SK-N-SH (cell line): ENCODE measurements at regions not wholly inside any gene's neighbourhood (a gene's known extent, or its start where the extent isn't known, plus 50 kb on each side); places are given as distances from the start of the nearest gene placed in this dataset.

Source experiments
- CTCF ChIA-PET: fragments of 300-600, 350-600 bp; formaldehyde crosslinking; extraction: SDS; loops from one replicate; lab custom pipeline; 2021; lab: Yijun Ruan, JAX
- POLR2A ChIA-PET: fragments of 350-600 bp; sonication (Branson Sonifier 250); formaldehyde crosslinking; extraction: SDS; loops from one replicate; lab custom pipeline; 2020; ENCODE audit warnings: antibody characterized with exemption, inconsistent platforms; lab: Yijun Ruan, JAX
- DNase-seq: peaks from one replicate; pipeline ENCODE4 v3.0.0; 2012
- H2AFZ ChIP-seq: fragments of 200-600 bp; sonication (generic); 2 replicates; pipeline ENCODE4 v1.8.1; 2016; ENCODE audit warnings: antibody characterized with exemption, mild to moderate bottlenecking, low read depth
- H3F3A ChIP-seq: fragments of 200-600 bp; sonication (generic); replicated peaks from 2 replicates; pipeline ENCODE3; 2016; ENCODE audit warnings: antibody characterized with exemption, mild to moderate bottlenecking; ENCODE audit not compliant: insufficient read depth
- H3K27ac ChIP-seq, 2 experiments: fragments of 200-500 bp in 1 of 2; fragments of 200-600 bp in 1 of 2; sonication (Bioruptor generic) in 1 of 2; sonication (generic), shearing (Covaris generic) in 1 of 2; 2 replicates each; pipeline versions ENCODE4 v1.5.1 to v1.6.1; 2014 to 2016; ENCODE audit warnings: low read depth in 2 of 2, inconsistent platforms in 1 of 2, low read length in 1 of 2, mild to moderate bottlenecking in 1 of 2, mixed read lengths in 1 of 2
- H3K27me3 ChIP-seq: fragments of 200-600 bp; sonication (generic), shearing (Covaris generic); 2 replicates; pipeline ENCODE4 v1.6.1; 2016; ENCODE audit warnings: mixed run types; ENCODE audit not compliant: insufficient read depth
- H3K36me3 ChIP-seq, 2 experiments: fragments of 200-500 bp in 1 of 2; fragments of 200-600 bp in 1 of 2; sonication (Bioruptor generic) in 1 of 2; sonication (generic) in 1 of 2; replicated peaks in 1 of 2; 2 replicates each; pipeline versions ENCODE3 to v1.5.1; 2014 to 2016; ENCODE audit warnings: low read length in 1 of 2, mild to moderate bottlenecking in 1 of 2; ENCODE audit not compliant: insufficient read depth in 2 of 2, control insufficient read depth in 1 of 2
- H3K4me1 ChIP-seq, 2 experiments: fragments of 200-500 bp in 1 of 2; fragments of 200-600 bp in 1 of 2; sonication (Bioruptor generic) in 1 of 2; sonication (generic), shearing (Covaris generic) in 1 of 2; 2 replicates each; pipeline versions ENCODE4 v1.5.1 to v1.6.1; 2014 to 2016; ENCODE audit warnings: low read depth in 1 of 2, low read length in 1 of 2, mixed run types in 1 of 2; ENCODE audit not compliant: insufficient read depth in 2 of 2, control insufficient read depth in 1 of 2
- H3K4me2 ChIP-seq: fragments of 200-600 bp; sonication (generic), shearing (Covaris generic); 2 replicates; pipeline ENCODE4 v1.6.1; 2017; ENCODE audit warnings: mixed run types
- H3K4me3 ChIP-seq, 2 experiments: fragments of 200-500 bp in 1 of 2; fragments of 200-600 bp in 1 of 2; sonication (Bioruptor generic) in 1 of 2; sonication (generic), shearing (Covaris generic) in 1 of 2; 2 replicates each; pipeline versions ENCODE4 v1.5.1 to v1.8.1; 2014 to 2016; ENCODE audit warnings: low read depth in 2 of 2, inconsistent platforms in 1 of 2, low read length in 1 of 2, mild to moderate bottlenecking in 1 of 2, mixed read lengths in 1 of 2, moderate library complexity in 1 of 2
- H3K79me2 ChIP-seq: fragments of 200-600 bp; sonication (generic); 2 replicates; pipeline ENCODE4 v1.8.1; 2017; ENCODE audit warnings: mild to moderate bottlenecking; ENCODE audit not compliant: insufficient read depth
- H3K9ac ChIP-seq: fragments of 200-600 bp; sonication (generic); 2 replicates; pipeline ENCODE4 v1.6.1; 2017; ENCODE audit warnings: mixed run types
- H3K9me2 ChIP-seq: fragments of 200-600 bp; sonication (generic); 2 replicates; pipeline ENCODE4 v1.6.1; 2017; ENCODE audit warnings: mixed run types
- H3K9me3 ChIP-seq: fragments of 200-600 bp; sonication (generic); 2 replicates; pipeline ENCODE4 v1.6.1; 2017; ENCODE audit warnings: mixed run types, mild to moderate bottlenecking, moderate library complexity
- H4K20me1 ChIP-seq: fragments of 200-600 bp; sonication (generic); 2 replicates; pipeline ENCODE4 v1.6.1; 2017; ENCODE audit warnings: mild to moderate bottlenecking, mixed run types; ENCODE audit not compliant: insufficient read depth
- CHD2 ChIP-seq: fragments of 150-350 bp; IDR thresholded peaks from 2 replicates; pipeline ENCODE4 v1.6.1; 2018; ENCODE audit warnings: low read length; ENCODE audit not compliant: partially characterized antibody
- EP300 ChIP-seq, 2 experiments: IDR thresholded peaks; 2 replicates each; pipeline versions ENCODE4 v1.4.0 to v1.6.1; 2012; ENCODE audit warnings: borderline replicate concordance in 1 of 2, low read depth in 1 of 2, low read length in 1 of 2
- FOSL2 ChIP-seq: IDR thresholded peaks from 2 replicates; pipeline ENCODE4 v1.4.0; 2012; ENCODE audit warnings: low read depth, mild to moderate bottlenecking, moderate library complexity, borderline replicate concordance
- FOXM1 ChIP-seq: IDR thresholded peaks from 2 replicates; pipeline ENCODE4 v1.4.0; 2012; ENCODE audit warnings: low read depth, mild to moderate bottlenecking
- JUND ChIP-seq: IDR thresholded peaks from 2 replicates; pipeline ENCODE4 v1.4.0; 2012
- NRF1 ChIP-seq: IDR thresholded peaks from 2 replicates; pipeline ENCODE4 v1.6.1; 2012; ENCODE audit warnings: low read depth, mild to moderate bottlenecking, low read length
- RAD21 ChIP-seq: IDR thresholded peaks from 2 replicates; pipeline ENCODE4 v1.6.1; 2012; ENCODE audit warnings: mild to moderate bottlenecking, low read length
- RCOR1 ChIP-seq: fragments of 150-350 bp; IDR thresholded peaks from 2 replicates; pipeline ENCODE4 v1.6.1; 2017; ENCODE audit warnings: antibody characterized with exemption, low read length
- RXRA ChIP-seq: IDR thresholded peaks from 2 replicates; pipeline ENCODE4 v1.4.0; 2012; ENCODE audit warnings: low read depth, mild to moderate bottlenecking, borderline replicate concordance
- SMC3 ChIP-seq: IDR thresholded peaks from 2 replicates; pipeline ENCODE4 v1.6.1; 2012; ENCODE audit warnings: low read depth, low read length, improper control_type of control experiment
- TAF1 ChIP-seq: IDR thresholded peaks from 2 replicates; pipeline ENCODE4 v1.6.1; 2012; ENCODE audit warnings: low read depth, mild to moderate bottlenecking, low read length, moderate library complexity, borderline replicate concordance
- TCF12 ChIP-seq: IDR thresholded peaks from 2 replicates; pipeline ENCODE4 v1.4.0; 2012
- TEAD4 ChIP-seq: IDR thresholded peaks from 2 replicates; pipeline ENCODE4 v1.4.0; 2012; ENCODE audit warnings: mild to moderate bottlenecking, borderline replicate concordance; ENCODE audit not compliant: insufficient read depth
- YY1 ChIP-seq: IDR thresholded peaks from 2 replicates; pipeline ENCODE4 v1.4.0; 2012; ENCODE audit warnings: low read depth, mild to moderate bottlenecking
- WGBS: methylation state at CpG from one replicate; pipeline ENCODE4 v1.1.6; 2017; ENCODE audit warnings: low lambda C conversion rate; 5-methylcytosine and 5-hydroxymethylcytosine counted together
- TF ChIP-seq, protein P1 (sequence below): IDR thresholded peaks from 2 replicates; pipeline ENCODE4 v1.4.0; 2012; ENCODE audit warnings: low read depth, borderline replicate concordance
- TF ChIP-seq, protein P2 (sequence below): IDR thresholded peaks from 2 replicates; pipeline ENCODE4; 2012
- TF ChIP-seq, protein P3 (sequence below): IDR thresholded peaks from 2 replicates; pipeline ENCODE4 v1.4.0; 2012; ENCODE audit warnings: low read depth
- TF ChIP-seq, protein P4 (sequence below): IDR thresholded peaks from 2 replicates; pipeline ENCODE4 v1.4.0; 2012; ENCODE audit warnings: low read depth, borderline replicate concordance
- TF ChIP-seq, protein P5 (sequence below): IDR thresholded peaks from 2 replicates; pipeline ENCODE4 v1.6.1; 2012; ENCODE audit warnings: mild to moderate bottlenecking, low read depth, low read length, moderate library complexity

DNA sequence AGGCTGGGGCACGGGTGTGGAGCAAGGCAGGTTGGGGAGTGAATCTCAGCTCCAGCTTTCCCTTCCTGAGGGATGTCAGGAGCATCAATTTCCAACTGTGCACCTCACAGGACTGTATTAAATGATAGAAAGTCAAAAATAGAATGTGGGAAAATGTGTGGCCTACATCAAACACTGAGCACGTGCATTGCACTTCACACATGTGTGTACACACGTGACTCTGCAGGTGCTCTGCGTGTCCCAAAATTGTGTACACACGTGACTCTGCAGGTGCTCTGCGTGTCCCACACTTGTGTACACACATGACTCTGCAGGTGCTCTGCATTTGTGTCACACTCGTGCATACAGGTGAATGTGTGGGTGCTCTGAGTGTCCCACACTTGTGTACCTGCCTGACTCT, 577.2 kb upstream of the SALL3 start:
- H3K79me2 ChIP-seq: no peaks in the 10 kb centered on the region
- H3K36me3 ChIP-seq: no peaks in the 10 kb centered on the region
- no peaks in the 10 kb centered on the region for H3F3A ChIP-seq
- H3K9me3 ChIP-seq: no peaks in the 10 kb centered on the region
- H4K20me1 ChIP-seq: no peaks in the 10 kb centered on the region
- H2AFZ ChIP-seq: no peak overlapping the region
- H3K27me3 ChIP-seq: peaks cover 20% of the 10 kb centered on the region; the same call in 1 of the 2 replicates
- no peak for DNase-seq
- 2% methylated on average over 6 of the region's 7 CpGs for WGBS
- no peak overlapping the region for H3K4me2 ChIP-seq
- H3K9ac ChIP-seq: no peak overlapping the region
- no peaks in the 10 kb centered on the region for H3K4me1 ChIP-seq
- no peaks in the 10 kb centered on the region for H3K9me2 ChIP-seq
- no peak overlapping the region for H3K27ac ChIP-seq
- H3K4me3 ChIP-seq: no peak overlapping the region
- CTCF ChIA-PET: no interaction called here
- TF ChIP-seq, protein P1, sequence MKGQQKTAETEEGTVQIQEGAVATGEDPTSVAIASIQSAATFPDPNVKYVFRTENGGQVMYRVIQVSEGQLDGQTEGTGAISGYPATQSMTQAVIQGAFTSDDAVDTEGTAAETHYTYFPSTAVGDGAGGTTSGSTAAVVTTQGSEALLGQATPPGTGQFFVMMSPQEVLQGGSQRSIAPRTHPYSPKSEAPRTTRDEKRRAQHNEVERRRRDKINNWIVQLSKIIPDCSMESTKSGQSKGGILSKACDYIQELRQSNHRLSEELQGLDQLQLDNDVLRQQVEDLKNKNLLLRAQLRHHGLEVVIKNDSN: no peak
- TF ChIP-seq, protein P2, sequence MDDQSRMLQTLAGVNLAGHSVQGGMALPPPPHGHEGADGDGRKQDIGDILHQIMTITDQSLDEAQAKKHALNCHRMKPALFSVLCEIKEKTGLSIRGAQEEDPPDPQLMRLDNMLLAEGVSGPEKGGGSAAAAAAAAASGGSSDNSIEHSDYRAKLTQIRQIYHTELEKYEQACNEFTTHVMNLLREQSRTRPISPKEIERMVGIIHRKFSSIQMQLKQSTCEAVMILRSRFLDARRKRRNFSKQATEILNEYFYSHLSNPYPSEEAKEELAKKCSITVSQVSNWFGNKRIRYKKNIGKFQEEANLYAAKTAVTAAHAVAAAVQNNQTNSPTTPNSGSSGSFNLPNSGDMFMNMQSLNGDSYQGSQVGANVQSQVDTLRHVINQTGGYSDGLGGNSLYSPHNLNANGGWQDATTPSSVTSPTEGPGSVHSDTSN: no peak
- TF ChIP-seq CHD2 (no peak), RCOR1 (no peak), RXRA (no peak), TAF1 (no peak), YY1 (no peak), TCF12 (no peak), EP300 (IDR thresholded peaks at IDR 0.05; ENCODE audit: borderline replicate concordance in 1 of 2, low read depth in 1 of 2, low read length in 1 of 2) (no peak), RAD21 (no peak), FOSL2 (no peak), JUND (no peak), TEAD4 (no peak), NRF1 (no peak), FOXM1 (no peak), SMC3 (no peak)
- TF ChIP-seq, protein P3, sequence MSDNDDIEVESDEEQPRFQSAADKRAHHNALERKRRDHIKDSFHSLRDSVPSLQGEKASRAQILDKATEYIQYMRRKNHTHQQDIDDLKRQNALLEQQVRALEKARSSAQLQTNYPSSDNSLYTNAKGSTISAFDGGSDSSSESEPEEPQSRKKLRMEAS: no peak
- TF ChIP-seq, protein P4, sequence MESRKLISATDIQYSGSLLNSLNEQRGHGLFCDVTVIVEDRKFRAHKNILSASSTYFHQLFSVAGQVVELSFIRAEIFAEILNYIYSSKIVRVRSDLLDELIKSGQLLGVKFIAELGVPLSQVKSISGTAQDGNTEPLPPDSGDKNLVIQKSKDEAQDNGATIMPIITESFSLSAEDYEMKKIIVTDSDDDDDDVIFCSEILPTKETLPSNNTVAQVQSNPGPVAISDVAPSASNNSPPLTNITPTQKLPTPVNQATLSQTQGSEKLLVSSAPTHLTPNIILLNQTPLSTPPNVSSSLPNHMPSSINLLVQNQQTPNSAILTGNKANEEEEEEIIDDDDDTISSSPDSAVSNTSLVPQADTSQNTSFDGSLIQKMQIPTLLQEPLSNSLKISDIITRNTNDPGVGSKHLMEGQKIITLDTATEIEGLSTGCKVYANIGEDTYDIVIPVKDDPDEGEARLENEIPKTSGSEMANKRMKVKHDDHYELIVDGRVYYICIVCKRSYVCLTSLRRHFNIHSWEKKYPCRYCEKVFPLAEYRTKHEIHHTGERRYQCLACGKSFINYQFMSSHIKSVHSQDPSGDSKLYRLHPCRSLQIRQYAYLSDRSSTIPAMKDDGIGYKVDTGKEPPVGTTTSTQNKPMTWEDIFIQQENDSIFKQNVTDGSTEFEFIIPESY: no peak
- TF ChIP-seq, protein P5, sequence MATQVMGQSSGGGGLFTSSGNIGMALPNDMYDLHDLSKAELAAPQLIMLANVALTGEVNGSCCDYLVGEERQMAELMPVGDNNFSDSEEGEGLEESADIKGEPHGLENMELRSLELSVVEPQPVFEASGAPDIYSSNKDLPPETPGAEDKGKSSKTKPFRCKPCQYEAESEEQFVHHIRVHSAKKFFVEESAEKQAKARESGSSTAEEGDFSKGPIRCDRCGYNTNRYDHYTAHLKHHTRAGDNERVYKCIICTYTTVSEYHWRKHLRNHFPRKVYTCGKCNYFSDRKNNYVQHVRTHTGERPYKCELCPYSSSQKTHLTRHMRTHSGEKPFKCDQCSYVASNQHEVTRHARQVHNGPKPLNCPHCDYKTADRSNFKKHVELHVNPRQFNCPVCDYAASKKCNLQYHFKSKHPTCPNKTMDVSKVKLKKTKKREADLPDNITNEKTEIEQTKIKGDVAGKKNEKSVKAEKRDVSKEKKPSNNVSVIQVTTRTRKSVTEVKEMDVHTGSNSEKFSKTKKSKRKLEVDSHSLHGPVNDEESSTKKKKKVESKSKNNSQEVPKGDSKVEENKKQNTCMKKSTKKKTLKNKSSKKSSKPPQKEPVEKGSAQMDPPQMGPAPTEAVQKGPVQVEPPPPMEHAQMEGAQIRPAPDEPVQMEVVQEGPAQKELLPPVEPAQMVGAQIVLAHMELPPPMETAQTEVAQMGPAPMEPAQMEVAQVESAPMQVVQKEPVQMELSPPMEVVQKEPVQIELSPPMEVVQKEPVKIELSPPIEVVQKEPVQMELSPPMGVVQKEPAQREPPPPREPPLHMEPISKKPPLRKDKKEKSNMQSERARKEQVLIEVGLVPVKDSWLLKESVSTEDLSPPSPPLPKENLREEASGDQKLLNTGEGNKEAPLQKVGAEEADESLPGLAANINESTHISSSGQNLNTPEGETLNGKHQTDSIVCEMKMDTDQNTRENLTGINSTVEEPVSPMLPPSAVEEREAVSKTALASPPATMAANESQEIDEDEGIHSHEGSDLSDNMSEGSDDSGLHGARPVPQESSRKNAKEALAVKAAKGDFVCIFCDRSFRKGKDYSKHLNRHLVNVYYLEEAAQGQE: no peak
- POLR2A ChIA-PET: no interaction called here
